ENCODE measurements at regions not wholly inside any gene's neighbourhood (a gene's known extent, or its start where the extent isn't known, plus 50 kb on each side); places are given as distances from the start of the nearest gene placed in this dataset.

GRCh38 chr3:35498506-35499210 is 140.7 kb upstream of the ARPP21 start:
- Histone ChIP-seq H3K36me3 (no peaks in the 10 kb centered on the region), H3K9me3 (ENCODE audit: severe bottlenecking) (no peaks in the 10 kb centered on the region), H3K4me3 (ENCODE audit: low read depth, low read length) (no peak overlapping the region), H3K27me3 (ENCODE audit: insufficient read depth, low read depth, severe bottlenecking) (no peaks in the 10 kb centered on the region), H3K27ac (no peak overlapping the region)
- no peak for DNase-seq
- TF ChIP-seq CTCF (IDR thresholded peaks at IDR 0.05; ENCODE audit: low read depth, low read length) = no peak

- no peak overlapping the region for H3K4me3 ChIP-seq (ENCODE audit: low read depth, low read length)
- no peak for TF ChIP-seq CTCF (IDR thresholded peaks at IDR 0.05; ENCODE audit: low read depth, low read length)
These were observed 138.5 kb upstream of the ARPP21 start for GRCh38 chr3:35500641-35501350.

GRCh38 chr3:35502699-35503098 is 136.6 kb upstream of the ARPP21 start:
- H3K4me3 ChIP-seq (ENCODE audit: low read depth, low read length) = no peak overlapping the region
- no peaks in the 10 kb centered on the region for H3K27me3 ChIP-seq (ENCODE audit: insufficient read depth, low read depth, severe bottlenecking)
- no peak for DNase-seq
- TF ChIP-seq CTCF (IDR thresholded peaks at IDR 0.05; ENCODE audit: low read depth, low read length) = no peak
- H3K36me3 ChIP-seq = no peaks in the 10 kb centered on the region
- no peak overlapping the region for H3K27ac ChIP-seq
- H3K9me3 ChIP-seq (ENCODE audit: severe bottlenecking) = no peaks in the 10 kb centered on the region

More at GRCh38 chr3:35500641-35501350, 138.5 kb upstream of the ARPP21 start:
- DNase-seq = no peak
- H3K27me3 ChIP-seq (ENCODE audit: insufficient read depth, low read depth, severe bottlenecking) = no peaks in the 10 kb centered on the region
- no peaks in the 10 kb centered on the region for H3K9me3 ChIP-seq (ENCODE audit: severe bottlenecking)
- no peaks in the 10 kb centered on the region for H3K36me3 ChIP-seq
- H3K27ac ChIP-seq = no peak overlapping the region

GRCh38 chr3:35505181-35505580 is 134.1 kb upstream of the ARPP21 start:
- no peak overlapping the region for H3K4me3 ChIP-seq (ENCODE audit: low read depth, low read length)
- no peaks in the 10 kb centered on the region for H3K27me3 ChIP-seq (ENCODE audit: insufficient read depth, low read depth, severe bottlenecking)
- TF ChIP-seq CTCF (IDR thresholded peaks at IDR 0.05; ENCODE audit: low read depth, low read length) = 0 out of 2 replicates have a peak, but pooled peaks have one; percentile 5
- H3K9me3 ChIP-seq (ENCODE audit: severe bottlenecking) = peaks cover 3% of the 10 kb centered on the region
- peak; percentile 98 for DNase-seq
- H3K36me3 ChIP-seq = no peaks in the 10 kb centered on the region
- peak overlapping the region; percentile 76 for H3K27ac ChIP-seq

GRCh38 chr3:35505772-35506171 is 133.6 kb upstream of the ARPP21 start:
- no peak for DNase-seq
- H3K9me3 ChIP-seq (ENCODE audit: severe bottlenecking) = peaks cover 3% of the 10 kb centered on the region
- no peak overlapping the region for H3K4me3 ChIP-seq (ENCODE audit: low read depth, low read length)
- H3K27me3 ChIP-seq (ENCODE audit: insufficient read depth, low read depth, severe bottlenecking) = no peaks in the 10 kb centered on the region
- no peaks in the 10 kb centered on the region for H3K36me3 ChIP-seq
- H3K27ac ChIP-seq = peak overlapping the region; percentile 56
- TF ChIP-seq CTCF (IDR thresholded peaks at IDR 0.05; ENCODE audit: low read depth, low read length) = no peak

Measured in WERI-Rb-1 (cell line).